ENCODE measurements at regions not wholly inside any gene's neighbourhood (a gene's known extent, or its start where the extent isn't known, plus 50 kb on each side); places are given as distances from the start of the nearest gene placed in this dataset.

DNA sequence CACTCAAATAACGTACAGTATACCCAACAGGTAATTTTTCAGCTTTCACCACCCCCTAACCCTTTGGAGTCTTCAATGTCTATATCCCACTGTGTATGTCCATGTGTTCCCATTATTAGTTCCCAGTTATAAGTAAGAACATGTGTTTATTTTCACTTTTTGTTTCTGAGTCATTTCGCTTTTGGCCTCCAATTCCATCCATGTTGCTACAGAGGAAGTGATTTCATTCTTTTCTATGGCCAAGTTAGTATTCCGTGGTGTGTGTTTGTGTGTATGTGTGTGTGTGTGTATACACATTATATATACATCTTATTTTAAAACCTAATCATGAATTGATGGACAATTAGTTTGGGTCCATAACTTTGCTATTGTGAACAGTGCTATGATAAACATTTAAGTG lies 464.4 kb downstream of the CMPK2 start:
- Histone ChIP-seq H3T11ph (ENCODE audit: low read length) (no peak overlapping the region), H3K9ac (ENCODE audit: extremely low read depth, insufficient read length, low read length) (no peak overlapping the region), H3K56ac (ENCODE audit: insufficient read length, low read depth, low read length) (no peak overlapping the region), H3K18ac (ENCODE audit: insufficient read length, low read depth, low read length) (no peak overlapping the region), H3K23me2 (ENCODE audit: insufficient read length, low read depth, low read length, poor library complexity, severe bottlenecking) (no peaks in the 10 kb centered on the region), H2BK15ac (ENCODE audit: low read depth, low read length) (no peak overlapping the region), H3K79me1 (ENCODE audit: insufficient read depth, low read depth, low read length, poor library complexity, severe bottlenecking) (no peaks in the 10 kb centered on the region), H4K8ac (replicated peaks; ENCODE audit: insufficient read length, low read depth, low read length) (no peak overlapping the region), H3K4me2 (ENCODE audit: insufficient read depth, insufficient read length, low read length) (no peak overlapping the region), H2AFZ (ENCODE audit: low read length) (no peak overlapping the region), H2BK12ac (ENCODE audit: insufficient read length, low read depth, low read length) (no peak overlapping the region), H2BK20ac (ENCODE audit: low read depth, low read length, poor library complexity, severe bottlenecking) (no peak overlapping the region), H3K9me3 (ENCODE audit: control insufficient read depth, low read depth, low read length) (no peaks in the 10 kb centered on the region), H2BK5ac (ENCODE audit: insufficient read length, low read length) (no peak overlapping the region), H2AK5ac (ENCODE audit: insufficient read length, low read length) (no peak overlapping the region), H3K14ac (ENCODE audit: insufficient read depth, low read length) (no peak overlapping the region), H3K27ac (ENCODE audit: insufficient read length, low read depth, low read length) (no peak overlapping the region), H3K27me3 (ENCODE audit: insufficient read depth, low read length) (no peaks in the 10 kb centered on the region), H4K20me1 (ENCODE audit: control insufficient read depth, insufficient read depth, insufficient read length) (no peaks in the 10 kb centered on the region), H3K79me2 (ENCODE audit: insufficient read depth, low read length) (no peaks in the 10 kb centered on the region), H3K23ac (ENCODE audit: insufficient read length, low read depth, low read length) (no peak overlapping the region), H3K4me1 (ENCODE audit: insufficient read depth, low read length) (no peaks in the 10 kb centered on the region), H4K91ac (ENCODE audit: insufficient read length, low read depth, low read length) (no peak overlapping the region), H4K5ac (ENCODE audit: insufficient read length, low read depth, low read length) (no peak overlapping the region), H3K4ac (ENCODE audit: low read depth, low read length) (no peak overlapping the region), H2BK120ac (ENCODE audit: low read depth, low read length, poor library complexity, severe bottlenecking) (no peak overlapping the region)
- H3K27ac Mint-ChIP-seq: no peak overlapping the region
- H3K27me3 Mint-ChIP-seq (ENCODE audit: low read depth): no peaks in the 10 kb centered on the region
- H3K36me3 Mint-ChIP-seq (ENCODE audit: insufficient read depth in 1 of 3, low read depth in 3 of 3): no peaks in the 10 kb centered on the region
- TF ChIP-seq, protein P1, sequence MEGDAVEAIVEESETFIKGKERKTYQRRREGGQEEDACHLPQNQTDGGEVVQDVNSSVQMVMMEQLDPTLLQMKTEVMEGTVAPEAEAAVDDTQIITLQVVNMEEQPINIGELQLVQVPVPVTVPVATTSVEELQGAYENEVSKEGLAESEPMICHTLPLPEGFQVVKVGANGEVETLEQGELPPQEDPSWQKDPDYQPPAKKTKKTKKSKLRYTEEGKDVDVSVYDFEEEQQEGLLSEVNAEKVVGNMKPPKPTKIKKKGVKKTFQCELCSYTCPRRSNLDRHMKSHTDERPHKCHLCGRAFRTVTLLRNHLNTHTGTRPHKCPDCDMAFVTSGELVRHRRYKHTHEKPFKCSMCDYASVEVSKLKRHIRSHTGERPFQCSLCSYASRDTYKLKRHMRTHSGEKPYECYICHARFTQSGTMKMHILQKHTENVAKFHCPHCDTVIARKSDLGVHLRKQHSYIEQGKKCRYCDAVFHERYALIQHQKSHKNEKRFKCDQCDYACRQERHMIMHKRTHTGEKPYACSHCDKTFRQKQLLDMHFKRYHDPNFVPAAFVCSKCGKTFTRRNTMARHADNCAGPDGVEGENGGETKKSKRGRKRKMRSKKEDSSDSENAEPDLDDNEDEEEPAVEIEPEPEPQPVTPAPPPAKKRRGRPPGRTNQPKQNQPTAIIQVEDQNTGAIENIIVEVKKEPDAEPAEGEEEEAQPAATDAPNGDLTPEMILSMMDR (conservative IDR thresholded peaks at IDR 0.05): no peak
- no peaks in the 10 kb centered on the region for H3K4me1 Mint-ChIP-seq
- WGBS (ENCODE audit: extremely low coverage, insufficient read length, low lambda C conversion rate): no CpG with 5 or more reads among the region's 3 CpGs
- no peak overlapping the region; a peak in 1 of 5 replicates for H3K4me3 Mint-ChIP-seq
- H3K9me3 Mint-ChIP-seq: no peaks in the 10 kb centered on the region
- no peak for DNase-seq

Measured in H9 (cell line).